ENCODE measurements at regions not wholly inside any gene's neighbourhood (a gene's known extent, or its start where the extent isn't known, plus 50 kb on each side); places are given as distances from the start of the nearest gene placed in this dataset.

- Histone ChIP-seq H3K27ac (no peak overlapping the region), H3K4me1 (no peaks in the 10 kb centered on the region), H3K4me3 (no peak overlapping the region), H3K9me3 (no peaks in the 10 kb centered on the region), H3K36me3 (no peaks in the 10 kb centered on the region), H3K27me3 (no peaks in the 10 kb centered on the region)
- in situ Hi-C loops (cut with MboI; ENCODE audit: low sequenced_read_pairs in 4 of 4) (no loop called here), intact Hi-C loops (cut with DNase I; ENCODE audit: low total_unique reads) (no loop called here)
- ATAC-seq (no peak), DNase-seq (no peak)
- TF ChIP-seq, protein P1, sequence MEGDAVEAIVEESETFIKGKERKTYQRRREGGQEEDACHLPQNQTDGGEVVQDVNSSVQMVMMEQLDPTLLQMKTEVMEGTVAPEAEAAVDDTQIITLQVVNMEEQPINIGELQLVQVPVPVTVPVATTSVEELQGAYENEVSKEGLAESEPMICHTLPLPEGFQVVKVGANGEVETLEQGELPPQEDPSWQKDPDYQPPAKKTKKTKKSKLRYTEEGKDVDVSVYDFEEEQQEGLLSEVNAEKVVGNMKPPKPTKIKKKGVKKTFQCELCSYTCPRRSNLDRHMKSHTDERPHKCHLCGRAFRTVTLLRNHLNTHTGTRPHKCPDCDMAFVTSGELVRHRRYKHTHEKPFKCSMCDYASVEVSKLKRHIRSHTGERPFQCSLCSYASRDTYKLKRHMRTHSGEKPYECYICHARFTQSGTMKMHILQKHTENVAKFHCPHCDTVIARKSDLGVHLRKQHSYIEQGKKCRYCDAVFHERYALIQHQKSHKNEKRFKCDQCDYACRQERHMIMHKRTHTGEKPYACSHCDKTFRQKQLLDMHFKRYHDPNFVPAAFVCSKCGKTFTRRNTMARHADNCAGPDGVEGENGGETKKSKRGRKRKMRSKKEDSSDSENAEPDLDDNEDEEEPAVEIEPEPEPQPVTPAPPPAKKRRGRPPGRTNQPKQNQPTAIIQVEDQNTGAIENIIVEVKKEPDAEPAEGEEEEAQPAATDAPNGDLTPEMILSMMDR (IDR thresholded peaks at IDR 0.05 in 4 of 5, conservative IDR thresholded peaks at IDR 0.05 in 1 of 5): no peak
- no peak for TF ChIP-seq POLR2A (IDR thresholded peaks at IDR 0.05)
Measured at GRCh38 chr9:25353783-25354182, 324.5 kb downstream of the TUSC1 start.

DNA sequence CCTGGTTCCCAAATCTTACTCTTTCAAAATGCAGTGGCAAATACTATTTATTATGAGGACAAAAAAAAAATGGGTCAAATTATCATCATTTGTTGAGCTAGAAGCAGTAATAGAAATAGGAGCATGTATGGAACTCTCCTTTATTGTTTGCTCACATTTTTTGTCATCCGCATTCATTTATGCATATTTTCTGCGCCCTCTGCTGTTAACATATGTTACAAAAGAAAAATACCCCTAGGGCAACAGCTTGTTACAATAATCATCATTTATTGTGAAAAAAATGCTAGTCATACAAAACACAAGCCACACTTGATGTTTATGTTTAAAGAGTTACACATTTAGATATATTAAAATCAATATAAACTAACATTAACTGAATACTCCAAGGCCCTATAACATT lies 328.2 kb downstream of the TUSC1 start:
- ATAC-seq: no peak
- Histone ChIP-seq H3K27me3 (no peaks in the 10 kb centered on the region), H3K9me3 (no peaks in the 10 kb centered on the region), H3K36me3 (no peaks in the 10 kb centered on the region), H3K4me1 (no peaks in the 10 kb centered on the region), H3K27ac (no peak overlapping the region), H3K4me3 (no peak overlapping the region)
- TF ChIP-seq, protein P1 (IDR thresholded peaks at IDR 0.05 in 4 of 5, conservative IDR thresholded peaks at IDR 0.05 in 1 of 5): no peak
- TF ChIP-seq POLR2A (IDR thresholded peaks at IDR 0.05): no peak
- intact Hi-C loops (cut with DNase I; ENCODE audit: low total_unique reads) (no loop called here), in situ Hi-C loops (cut with MboI; ENCODE audit: low sequenced_read_pairs in 4 of 4) (no loop called here)
- DNase-seq: no peak

- Histone ChIP-seq H3K27ac (no peak overlapping the region), H3K4me1 (no peaks in the 10 kb centered on the region), H3K4me3 (no peak overlapping the region), H3K9me3 (no peaks in the 10 kb centered on the region), H3K27me3 (no peaks in the 10 kb centered on the region), H3K36me3 (no peaks in the 10 kb centered on the region)
- ATAC-seq (no peak), DNase-seq (no peak)
- TF ChIP-seq, protein P1 (IDR thresholded peaks at IDR 0.05 in 4 of 5, conservative IDR thresholded peaks at IDR 0.05 in 1 of 5): no peak
- no peak for TF ChIP-seq POLR2A (IDR thresholded peaks at IDR 0.05)
- in situ Hi-C loops (cut with MboI; ENCODE audit: low sequenced_read_pairs in 4 of 4) (no loop called here), intact Hi-C loops (cut with DNase I; ENCODE audit: low total_unique reads) (no loop called here)
Measured at GRCh38 chr9:25322142-25322541, 356.1 kb downstream of the TUSC1 start.

- H3K27me3 ChIP-seq: no peaks in the 10 kb centered on the region
- no peaks in the 10 kb centered on the region for H3K9me3 ChIP-seq
- no peak for TF ChIP-seq POLR2A (IDR thresholded peaks at IDR 0.05)
- TF ChIP-seq, protein P1 (IDR thresholded peaks at IDR 0.05 in 4 of 5, conservative IDR thresholded peaks at IDR 0.05 in 1 of 5): no peak
- H3K36me3 ChIP-seq: no peaks in the 10 kb centered on the region
- H3K4me3 ChIP-seq: no peak overlapping the region
- H3K4me1 ChIP-seq: no peaks in the 10 kb centered on the region
- H3K27ac ChIP-seq: no peak overlapping the region
- DNase-seq: no peak
- no peak for ATAC-seq
- intact Hi-C loops (cut with DNase I; ENCODE audit: low total_unique reads) (no loop called here), in situ Hi-C loops (cut with MboI; ENCODE audit: low sequenced_read_pairs in 4 of 4) (no loop called here)
Measured at GRCh38 chr9:25310961-25311360, 367.3 kb downstream of the TUSC1 start.

DNA sequence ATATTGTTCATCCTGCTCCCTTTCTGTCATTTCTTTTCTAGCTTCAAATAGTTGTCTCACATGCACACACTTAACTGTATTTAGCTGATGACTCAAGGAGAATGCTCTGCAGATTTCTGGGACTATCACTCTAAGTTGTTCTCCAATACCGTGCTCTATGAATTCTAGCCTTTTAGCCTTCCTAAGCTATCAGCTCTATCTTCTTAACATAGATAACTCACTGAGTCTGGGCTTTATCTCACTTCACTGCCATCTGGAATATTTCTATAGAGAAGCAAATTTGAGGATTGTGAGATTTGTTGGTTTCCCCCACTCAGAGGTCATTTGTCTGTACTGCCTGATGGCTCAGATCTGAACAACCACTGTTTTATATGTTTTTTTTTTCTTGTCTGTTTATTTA lies 369.7 kb downstream of the TUSC1 start:
- in situ Hi-C loops (cut with MboI; ENCODE audit: low sequenced_read_pairs in 4 of 4): no loop called here
- DNase-seq (no peak), ATAC-seq (no peak)
- Histone ChIP-seq H3K27ac (no peak overlapping the region), H3K9me3 (no peaks in the 10 kb centered on the region), H3K4me3 (no peak overlapping the region), H3K27me3 (no peaks in the 10 kb centered on the region), H3K36me3 (no peaks in the 10 kb centered on the region), H3K4me1 (no peaks in the 10 kb centered on the region)
- intact Hi-C loops (cut with DNase I; ENCODE audit: low total_unique reads): no loop called here
- no peak for TF ChIP-seq POLR2A (IDR thresholded peaks at IDR 0.05)
- TF ChIP-seq, protein P1 (IDR thresholded peaks at IDR 0.05 in 4 of 5, conservative IDR thresholded peaks at IDR 0.05 in 1 of 5): no peak

Measured in gastrocnemius medialis (tissue), 4 donors.